Putamen (tissue), 1 donor: ENCODE measurements at regions not wholly inside any gene's neighbourhood (a gene's known extent, or its start where the extent isn't known, plus 50 kb on each side); places are given as distances from the start of the nearest gene placed in this dataset.
"Not testable (repeated sequence)": the region's sequence is repeated elsewhere in the genome, so short reads cannot be mapped to it uniquely, and the experiment has no call there.

Source experiments
- DNase-seq: peaks from one replicate; pipeline ENCODE4 v3.0.0-alpha.2; 2016; ENCODE audit warnings: low spot score

DNA sequence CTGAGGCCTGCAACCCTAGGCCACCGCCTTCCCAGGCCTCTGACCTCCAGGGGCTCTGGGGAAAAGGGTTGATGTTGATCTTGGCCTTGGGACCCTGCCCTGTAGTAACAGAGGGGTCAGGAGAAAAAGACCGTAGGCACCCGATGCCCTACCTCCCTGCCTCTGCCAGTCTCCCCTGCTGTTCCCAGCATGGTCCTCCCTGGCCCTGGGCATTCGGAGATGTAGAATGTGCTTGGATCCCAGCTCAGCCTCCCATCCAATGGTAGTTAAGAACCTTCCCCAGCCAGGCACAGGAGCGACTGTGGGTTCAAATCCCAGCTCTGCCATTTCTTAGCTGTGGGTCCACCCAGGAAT is 72.0 kb upstream of the TARDBP start:
- no peak for DNase-seq

DNA sequence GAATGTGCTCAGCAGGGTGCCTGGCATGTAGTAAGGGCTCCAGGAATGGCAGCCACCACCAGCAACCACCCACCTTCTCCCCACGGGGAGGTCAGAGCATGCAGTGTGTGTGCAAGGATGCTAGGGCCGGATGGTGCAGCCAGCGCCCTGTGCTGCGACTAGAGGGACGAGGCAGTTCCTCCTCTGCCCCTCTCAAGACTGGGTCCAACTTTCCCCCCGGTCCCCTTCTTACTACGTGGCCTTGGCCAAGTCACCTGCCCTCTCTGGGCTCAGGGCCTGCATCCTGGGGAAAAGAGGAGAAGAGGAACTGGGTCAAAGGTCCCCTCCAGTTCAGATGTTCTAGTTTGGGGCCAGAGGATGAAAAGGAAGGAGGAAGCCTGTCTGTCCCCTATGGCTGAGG is 71.6 kb upstream of the TARDBP start:
- DNase-seq: no peak

DNA sequence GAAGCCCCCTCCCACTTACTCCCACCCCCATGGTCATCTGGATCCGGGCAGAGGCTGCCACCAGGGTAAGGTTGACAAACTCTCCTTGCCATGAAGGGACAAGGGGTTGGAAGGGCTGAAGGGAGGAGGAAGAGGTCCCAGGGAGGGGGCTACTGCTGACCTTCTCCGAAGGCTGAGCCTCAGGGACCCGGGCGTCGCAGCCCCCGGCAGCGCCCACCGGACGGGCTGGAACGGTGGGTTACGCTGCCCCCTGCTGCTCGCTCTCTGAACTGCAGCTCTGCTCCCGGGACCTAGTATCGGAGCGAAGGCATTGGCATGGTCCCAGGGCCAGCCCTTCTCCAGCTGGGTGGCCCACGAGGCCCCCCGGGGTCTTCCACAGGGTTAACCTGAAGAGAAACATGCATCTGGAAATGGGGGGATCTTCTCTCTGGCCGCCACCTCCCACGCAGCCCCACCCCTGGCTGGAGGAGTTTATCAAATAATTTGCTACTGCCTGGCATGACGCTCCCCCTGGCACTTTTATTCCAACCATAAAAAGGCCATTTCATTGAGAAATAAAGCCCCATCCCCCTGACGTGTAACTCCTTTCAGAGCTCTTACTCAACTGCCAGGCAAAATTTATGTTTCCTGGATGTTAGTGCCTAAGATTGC is 70.4 kb upstream of the TARDBP start:
- DNase-seq: no peak

DNA sequence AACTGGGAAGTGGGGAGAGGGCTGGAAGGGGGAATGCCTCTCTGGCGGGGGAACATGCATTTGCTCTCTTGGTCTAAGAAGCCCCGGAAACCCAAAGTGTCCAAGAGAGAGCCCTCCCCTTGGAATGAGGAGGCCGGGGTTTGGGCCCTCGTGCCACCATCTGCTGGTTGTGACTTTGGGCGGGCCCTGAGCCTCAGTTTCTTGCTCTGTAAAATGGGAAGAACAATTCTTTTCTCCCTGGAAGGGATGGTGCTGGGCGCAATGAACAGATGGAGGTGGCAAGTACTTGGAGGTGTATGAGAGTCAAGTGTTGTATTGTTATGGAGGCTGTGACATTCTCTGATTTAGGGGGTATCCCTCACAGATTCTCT is 69.9 kb upstream of the TARDBP start:
- DNase-seq: no peak

DNA sequence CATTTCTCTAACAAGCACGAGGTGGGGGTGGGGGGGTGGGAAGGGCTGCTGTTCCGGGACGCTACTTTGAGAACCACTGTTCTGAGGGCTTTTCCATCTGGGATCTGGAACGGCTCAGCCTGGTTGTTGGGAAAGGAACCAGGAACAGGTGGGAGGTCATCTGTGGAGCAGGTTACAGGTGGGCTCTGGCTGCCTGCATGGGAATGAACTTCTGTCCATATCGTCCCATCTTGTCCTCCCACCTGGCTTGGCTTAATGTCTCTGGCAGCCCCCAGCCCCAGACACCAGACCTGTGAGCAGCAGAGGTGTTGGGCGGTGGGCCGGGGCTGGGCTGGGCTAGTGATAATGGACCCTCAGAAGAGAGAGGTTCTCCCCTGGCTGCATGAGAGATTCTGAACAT is 69.4 kb upstream of the TARDBP start:
- no peak for DNase-seq

DNA sequence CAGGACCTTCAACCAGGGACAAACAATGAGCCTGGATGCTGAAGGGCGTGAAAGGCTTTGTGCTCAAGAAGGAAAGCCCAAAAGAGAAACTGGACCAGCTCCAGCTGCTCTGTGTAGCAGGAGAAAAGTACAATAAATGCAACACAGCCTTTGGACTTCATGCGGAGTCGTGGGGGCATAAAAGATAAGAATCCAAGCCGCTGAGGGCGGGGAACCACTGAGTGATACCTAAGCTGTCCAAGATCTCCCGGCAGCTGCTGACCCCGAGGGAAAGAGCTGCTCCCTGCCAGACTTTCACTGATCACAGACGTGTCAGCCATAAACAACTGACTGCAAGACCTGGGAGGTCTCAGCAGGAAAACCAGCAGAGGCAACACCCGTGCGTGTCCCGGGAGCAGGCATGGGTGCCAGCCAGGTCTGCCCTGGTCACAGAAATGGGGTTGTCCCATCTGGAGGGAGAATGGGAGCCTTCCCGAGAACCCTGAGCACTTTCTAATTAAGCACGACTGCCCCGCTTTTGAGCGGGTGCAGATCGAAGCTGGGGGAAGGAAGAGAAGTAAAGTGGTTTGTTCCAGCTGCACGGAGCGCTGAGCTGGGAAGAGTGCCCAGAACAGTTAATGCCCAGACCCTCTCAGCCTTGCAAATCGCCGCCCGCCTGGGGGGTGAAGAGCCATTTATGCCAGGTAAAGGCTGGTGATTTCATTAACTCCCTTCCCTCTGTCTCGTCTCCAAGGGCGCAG is 68.3 kb upstream of the TARDBP start:
- no peak for DNase-seq

DNA sequence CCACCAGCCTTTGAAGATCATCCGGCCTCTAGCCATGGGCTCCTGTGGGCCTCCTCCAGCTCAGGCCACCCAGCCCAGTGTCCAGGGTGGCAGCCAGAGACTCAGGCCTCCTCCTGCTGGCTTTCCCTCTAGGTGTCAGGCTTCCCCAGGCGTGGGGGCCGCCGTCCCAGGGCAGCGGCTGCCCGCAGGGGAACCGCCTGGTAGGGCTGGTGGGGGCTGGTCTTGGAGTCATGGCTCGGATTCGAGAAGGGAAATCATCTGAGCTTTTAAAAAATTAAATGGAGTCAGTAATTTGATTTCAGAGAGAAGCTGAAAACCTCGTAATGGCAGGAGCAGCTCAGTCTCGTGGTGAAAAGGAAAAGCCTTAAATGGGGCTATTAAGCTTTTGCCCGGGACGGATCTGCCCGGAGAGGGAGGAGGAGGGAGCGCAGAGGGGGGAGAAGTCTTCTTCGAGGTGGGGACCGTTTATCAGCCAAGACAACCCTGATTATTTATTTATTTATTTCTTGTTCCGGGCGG is 66.4 kb upstream of the TARDBP start:
- no peak for DNase-seq

DNA sequence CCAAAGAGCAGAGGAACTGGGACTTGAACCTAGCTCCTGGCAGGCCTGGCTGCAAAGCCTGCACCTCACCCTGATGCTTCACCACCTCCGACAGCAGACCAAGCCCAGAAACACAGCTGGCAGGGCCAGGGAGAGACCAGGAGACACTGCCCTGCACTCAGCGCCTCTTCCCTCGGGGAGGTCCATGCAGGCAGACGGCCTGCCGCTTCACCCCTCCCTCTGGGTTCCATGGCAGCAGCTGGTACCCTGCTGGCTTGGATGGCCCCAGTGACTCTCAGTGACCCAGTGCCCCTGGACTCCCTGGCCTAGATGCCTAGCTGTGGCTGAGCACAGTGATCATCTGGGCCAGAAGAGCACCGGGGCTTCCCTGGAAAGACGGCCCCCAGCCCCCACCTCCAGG is 65.3 kb upstream of the TARDBP start:
- no peak for DNase-seq

DNA sequence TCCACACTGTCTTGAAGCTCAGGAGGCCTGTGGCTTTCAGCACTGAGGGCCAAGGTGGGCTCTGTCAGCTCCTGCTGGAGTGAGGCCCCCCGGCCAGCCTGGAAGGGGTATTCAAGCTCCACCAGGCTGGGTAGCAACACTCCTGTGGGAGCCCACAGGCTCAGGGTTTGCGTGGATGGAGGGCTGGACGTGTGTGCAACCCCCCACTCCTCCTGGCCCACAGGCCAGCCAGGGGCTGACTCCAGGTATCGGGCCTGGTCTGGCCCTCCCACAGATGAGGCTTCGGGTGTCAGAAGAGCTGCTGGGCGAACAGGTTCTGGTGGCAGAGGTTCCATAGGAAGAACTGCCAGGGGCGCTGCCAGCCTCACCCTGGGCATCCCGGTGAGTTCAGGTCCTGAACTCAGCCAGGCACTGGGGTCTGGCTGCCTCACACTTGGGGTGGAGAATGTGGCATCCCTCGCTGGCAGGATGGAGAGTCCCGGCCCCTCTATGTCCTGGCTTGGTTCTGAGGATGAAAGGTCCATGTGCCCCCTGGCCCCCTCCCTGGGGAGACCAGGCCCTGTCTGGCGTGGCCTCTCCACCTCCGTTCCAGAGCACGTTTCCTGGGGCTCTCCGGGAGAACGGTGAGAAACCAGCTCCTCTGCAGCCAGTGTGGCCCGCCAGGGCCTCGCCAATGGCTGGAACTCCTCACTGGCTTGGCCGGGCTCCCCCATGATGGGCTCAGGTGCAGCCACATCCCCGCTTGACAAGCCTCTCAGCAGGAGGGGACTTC is 64.6 kb upstream of the TARDBP start:
- no peak for DNase-seq

DNA sequence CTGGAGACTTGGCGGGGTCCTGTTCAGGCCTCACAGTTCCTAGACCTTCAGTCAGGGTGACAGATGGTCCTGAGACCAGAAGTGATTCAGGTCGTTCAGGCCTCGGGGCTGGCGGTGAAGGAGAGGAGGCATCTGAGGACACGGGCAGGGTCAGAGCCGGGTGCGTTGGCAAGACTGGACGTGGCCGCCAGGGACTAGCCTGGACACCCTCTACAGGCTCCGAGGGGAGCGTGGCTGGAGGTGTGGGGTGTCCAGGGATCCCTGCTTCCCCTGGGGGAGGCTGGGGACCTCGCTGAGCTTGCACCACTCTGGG is 64.0 kb upstream of the TARDBP start:
- no peak for DNase-seq

DNA sequence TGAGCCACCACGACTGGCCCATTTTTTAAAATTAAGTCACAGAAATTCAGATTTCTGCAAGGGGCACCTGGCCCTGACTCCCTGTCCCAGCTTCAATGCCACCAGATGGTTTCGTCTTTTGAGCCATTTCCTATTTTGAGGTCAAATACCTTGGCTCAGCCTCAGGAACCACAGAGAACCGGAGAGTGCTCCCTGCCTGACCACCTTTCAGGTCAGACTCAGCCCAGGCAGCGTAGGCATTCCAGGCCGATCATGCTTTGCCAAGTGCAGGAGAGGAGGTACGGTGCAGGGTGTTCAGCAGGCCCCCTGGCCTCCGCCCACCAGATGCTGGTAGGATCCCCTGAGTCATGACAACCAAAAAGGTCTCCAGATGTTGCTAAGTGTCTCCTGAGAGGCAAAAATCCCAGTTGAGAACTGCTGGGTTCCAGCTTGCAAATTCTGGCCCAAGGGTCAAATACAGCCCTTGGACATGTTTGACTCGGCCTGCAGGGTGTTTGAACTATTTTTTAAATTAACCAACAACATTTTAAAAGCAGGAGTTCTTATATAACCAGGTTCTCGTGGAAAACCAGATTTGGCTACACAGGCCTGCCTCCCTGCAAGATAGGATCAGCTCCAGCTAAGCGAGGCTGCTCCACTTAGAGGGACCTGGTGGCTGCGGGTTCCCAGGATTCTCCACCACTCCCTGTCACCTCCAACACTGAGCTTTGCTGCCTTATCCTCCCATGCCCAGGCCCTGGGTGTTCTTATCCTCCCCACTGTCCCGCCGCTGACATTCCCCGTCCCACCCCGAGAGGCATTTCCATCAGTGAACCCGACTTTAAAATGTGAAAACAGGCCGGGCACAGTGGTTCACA is 61.9 kb upstream of the TARDBP start:
- DNase-seq: no peak

DNA sequence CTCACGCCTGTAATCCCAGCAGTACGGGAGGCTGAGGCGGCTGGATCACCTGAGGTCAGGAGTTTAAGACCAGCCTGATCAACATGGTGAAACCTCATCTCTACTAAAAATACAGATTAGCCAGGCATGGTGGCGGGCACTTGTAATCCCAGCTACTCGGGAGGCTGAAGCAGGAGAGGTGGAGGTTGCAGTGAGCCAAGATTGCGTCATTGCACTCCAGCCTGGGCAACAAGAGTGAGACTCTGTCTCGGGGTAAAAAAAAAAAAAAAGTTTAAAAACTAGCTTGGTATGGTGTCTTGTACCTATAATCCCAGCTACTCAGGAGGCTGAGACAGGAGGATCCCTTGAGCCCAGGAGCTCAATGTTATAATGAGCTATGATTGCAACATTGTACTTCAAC is 61.2 kb upstream of the TARDBP start:
- DNase-seq: not testable (repeated sequence)

DNA sequence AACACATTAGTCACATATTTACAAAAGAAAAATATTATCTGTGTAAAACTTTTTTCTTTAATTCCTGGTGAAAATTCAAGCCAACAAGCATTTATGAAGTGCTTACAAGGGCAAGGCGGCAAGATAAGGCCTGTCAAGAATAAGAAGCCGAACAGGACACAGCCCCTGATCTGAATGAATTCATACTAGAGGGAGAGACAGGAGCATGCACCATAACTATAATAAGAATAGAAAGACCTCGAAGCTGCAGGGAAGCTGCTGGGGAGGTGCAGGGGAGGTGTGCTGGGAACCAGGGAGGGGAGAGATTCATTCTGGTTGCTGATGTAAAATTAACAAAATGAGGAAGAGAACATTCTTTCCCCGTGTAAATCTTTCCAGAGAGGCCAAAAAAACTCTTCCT is 60.5 kb upstream of the TARDBP start:
- no peak for DNase-seq

DNA sequence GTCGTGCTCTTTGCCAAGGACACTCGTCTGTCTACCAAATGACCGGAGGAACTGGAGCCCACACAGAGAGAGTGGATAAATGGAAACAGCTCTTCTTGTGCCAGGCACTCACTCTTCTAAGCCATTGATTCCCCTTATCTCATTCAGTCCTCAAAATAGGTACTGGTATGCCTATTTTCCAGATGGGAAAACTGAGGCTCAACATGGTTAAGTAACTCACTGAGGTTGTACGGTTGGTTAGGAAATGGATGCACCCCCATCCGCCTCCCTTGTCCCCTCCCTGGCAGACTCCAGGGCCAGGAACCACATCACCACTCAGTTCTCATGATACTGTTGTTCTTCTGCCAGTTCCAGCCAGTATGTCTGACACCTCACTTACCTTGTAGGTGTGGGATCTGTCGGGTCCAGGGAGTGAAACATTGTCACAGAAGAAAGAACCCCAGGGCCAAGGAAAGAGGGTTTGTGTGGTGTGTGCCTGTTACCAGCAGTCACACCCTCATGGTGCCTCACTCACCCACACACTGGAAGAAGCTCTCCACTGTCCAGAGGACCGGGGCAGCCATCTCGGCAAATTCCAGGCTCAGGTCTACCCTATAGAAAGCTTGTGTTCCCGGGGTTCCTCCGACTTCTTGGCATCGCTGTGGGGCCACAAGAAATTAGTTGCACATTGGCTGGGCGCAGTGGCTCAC is 58.8 kb upstream of the TARDBP start:
- no peak for DNase-seq

DNA sequence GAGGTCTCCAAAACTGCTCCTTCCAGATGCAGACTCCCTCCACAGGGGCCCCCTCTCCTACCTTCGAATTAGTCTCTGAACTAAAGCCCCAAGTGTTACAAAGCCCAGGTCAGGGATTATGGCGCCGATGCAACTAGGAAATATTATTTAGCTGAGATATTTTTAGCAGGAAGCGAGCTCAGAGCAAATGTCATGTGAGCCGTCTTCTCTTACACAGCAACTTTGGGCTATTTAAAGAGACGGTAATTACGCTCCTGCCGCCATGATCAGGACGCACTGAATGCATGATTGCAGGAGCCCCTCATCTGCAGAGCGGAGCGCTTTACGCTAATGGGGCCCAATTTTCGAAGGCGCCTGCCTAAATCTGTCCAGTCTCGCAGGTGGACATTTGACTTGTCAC is 55.3 kb upstream of the TARDBP start:
- DNase-seq: no peak

DNA sequence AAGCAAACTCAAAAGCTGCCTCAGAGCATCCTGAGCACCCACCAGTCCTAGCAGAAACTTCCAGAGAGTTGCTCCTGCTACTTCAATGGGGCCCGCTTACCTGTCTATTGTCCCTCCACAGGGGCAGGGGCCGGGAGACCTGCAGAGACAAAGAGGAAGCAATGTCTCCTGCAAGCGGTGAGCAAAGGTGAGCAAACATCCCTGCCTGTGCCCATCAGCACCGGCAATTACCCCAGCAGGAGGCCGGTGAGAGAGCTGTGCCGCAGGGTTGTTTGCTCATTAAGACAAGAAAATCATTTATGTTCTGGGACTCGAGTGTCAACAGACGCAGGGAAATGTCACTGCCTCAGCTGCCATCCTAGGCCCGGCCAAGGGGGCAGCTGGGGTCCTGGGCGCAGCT is 53.8 kb upstream of the TARDBP start:
- DNase-seq: no peak

DNA sequence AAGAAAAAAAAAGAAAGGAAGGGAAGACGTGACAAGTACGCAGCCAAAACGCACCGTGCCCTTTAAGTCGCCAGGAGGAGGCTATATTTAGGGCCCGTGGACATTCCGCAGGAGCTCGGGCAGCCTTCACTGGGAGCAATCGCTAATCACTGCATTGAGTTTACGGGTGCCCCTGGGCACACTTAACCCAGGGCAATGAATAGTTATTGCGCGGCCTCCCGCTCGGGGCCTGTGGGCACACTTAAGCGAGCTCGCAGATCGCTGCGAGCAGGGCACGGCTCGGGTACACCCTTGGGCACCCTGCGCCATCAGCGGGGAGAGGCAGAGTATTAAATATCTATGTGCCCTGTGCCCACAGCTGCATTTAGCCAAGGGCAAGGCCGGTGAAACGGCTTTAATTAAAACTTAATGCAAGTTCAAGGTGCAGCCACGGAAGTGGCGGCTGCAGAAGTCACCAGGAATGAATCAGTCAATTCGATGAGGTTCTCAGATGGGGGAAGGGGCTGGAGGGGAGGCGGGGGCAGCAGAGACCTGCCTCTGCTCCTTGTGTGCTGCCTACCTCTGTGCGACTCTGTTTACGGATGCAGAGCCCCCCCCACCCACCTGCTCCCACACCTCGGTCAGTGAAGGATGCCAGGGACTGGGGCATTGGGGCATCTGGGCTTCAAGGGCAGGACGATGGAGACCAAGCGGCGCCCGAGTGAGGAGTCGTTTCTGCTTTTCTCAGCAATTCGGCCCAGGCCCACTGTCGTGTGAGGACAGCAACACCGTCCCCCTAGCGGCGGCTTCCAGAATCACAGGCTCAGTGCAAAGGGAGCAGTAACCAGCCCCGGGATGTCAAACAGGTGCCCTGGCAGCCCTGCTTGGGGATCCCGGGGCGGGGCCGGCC is 51.8 kb upstream of the TARDBP start:
- peak; percentile 67 for DNase-seq

DNA sequence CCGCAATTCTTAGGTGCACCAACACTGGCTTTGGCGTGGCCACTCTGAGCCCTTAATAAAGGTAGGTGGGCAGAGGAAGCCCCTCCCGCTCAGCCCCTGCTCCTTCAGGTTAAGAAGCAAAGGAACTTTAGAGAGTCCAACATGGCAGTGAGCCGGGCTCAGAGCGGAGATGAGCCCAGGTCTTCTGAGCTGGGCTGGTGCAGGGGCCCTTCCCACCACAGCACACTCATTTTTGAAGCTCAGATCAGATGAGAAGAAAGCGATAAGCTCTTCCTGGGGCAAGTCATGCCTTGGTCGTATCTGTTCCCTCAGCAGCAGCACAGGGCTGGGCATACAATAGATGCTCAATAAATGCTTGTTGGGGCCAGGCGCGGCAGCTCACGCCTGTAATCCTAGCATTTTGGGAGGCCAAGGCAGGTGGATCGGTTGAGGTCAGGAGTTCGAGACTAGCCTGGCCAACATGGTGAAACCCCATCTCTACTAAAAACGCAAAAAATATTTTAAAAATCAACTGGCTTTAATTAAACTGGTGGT is 51.1 kb upstream of the TARDBP start:
- DNase-seq: no peak

DNA sequence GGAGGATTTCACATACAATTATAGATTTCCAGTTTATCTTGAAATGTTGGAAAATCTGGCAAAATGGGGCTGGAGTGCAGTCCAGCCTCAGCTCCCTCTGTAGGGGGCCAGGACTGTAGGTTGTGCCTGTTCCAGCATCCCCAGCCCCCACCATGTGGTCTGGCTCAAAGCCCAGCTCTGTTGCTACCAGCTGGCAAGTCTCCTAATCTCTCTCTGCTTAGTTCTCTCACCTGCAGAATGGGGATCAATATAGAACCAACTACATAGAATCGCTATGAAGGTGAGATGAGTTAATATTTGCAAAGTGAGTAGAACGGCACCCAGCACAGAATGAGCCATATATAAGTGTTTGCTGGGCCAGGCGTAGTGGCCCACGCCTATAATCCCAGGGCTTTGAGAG is 50.0 kb upstream of the TARDBP start:
- no peak for DNase-seq
